ENCODE measurements at regions not wholly inside any gene's neighbourhood (a gene's known extent, or its start where the extent isn't known, plus 50 kb on each side); places are given as distances from the start of the nearest gene placed in this dataset.
"Not testable (repeated sequence)": the region's sequence is repeated elsewhere in the genome, so short reads cannot be mapped to it uniquely, and the experiment has no call there.

GRCh38 chr10:109065821-109066220 is 857.5 kb downstream of the XPNPEP1 start:
- H3K27me3 ChIP-seq (ENCODE audit: control insufficient read depth in 5 of 5, insufficient read depth in 4 of 5, low read length in 5 of 5) = no peaks in the 10 kb centered on the region
- no peak overlapping the region for H3K4me3 ChIP-seq (ENCODE audit: low read depth in 1 of 5, low read length in 5 of 5)
- no peaks in the 10 kb centered on the region for H3K36me3 ChIP-seq (ENCODE audit: control insufficient read depth in 5 of 5, insufficient read depth in 5 of 5, low read length in 5 of 5)
- H3K27ac ChIP-seq (ENCODE audit: low read depth, low read length) = no peak overlapping the region
- H3K9ac ChIP-seq (ENCODE audit: low read length in 5 of 5) = no peak overlapping the region
- peaks cover 0 to 15% (median 0%) of the 10 kb centered on the region in 5 donors for H3K4me1 ChIP-seq (ENCODE audit: control insufficient read depth in 5 of 5, insufficient read depth in 5 of 5, low read length in 5 of 5)
- peaks cover 0 to 4% (median 0%) of the 10 kb centered on the region in 5 donors for H3K9me3 ChIP-seq (ENCODE audit: control insufficient read depth in 5 of 5, low read length in 5 of 5)

DNA sequence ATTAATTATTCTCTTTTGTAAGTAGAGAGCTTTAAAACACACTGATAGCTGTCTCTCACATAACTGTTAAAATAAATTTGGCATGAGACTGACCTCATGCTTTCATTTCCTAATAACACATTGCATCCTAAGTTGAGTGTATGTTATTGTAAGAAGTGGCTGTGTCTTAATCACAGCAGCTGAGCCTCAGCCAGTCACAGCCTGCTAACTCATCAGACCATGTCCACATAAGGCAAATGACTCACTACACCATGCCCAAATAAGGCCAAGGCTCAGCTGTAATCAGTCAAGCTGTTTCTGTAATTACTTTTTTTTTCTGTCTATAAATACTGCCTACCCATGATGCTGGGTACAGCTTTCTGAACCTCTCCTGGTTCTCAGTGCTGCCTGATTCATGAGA is 860.9 kb downstream of the XPNPEP1 start:
- Histone ChIP-seq H3K9me3 (ENCODE audit: control insufficient read depth in 5 of 5, low read length in 5 of 5) (peaks cover 0 to 4% (median 0%) of the 10 kb centered on the region in 5 donors), H3K36me3 (ENCODE audit: control insufficient read depth in 5 of 5, insufficient read depth in 5 of 5, low read length in 5 of 5) (no peaks in the 10 kb centered on the region), H3K4me1 (ENCODE audit: control insufficient read depth in 5 of 5, insufficient read depth in 5 of 5, low read length in 5 of 5) (peaks cover 0 to 15% (median 0%) of the 10 kb centered on the region in 5 donors), H3K27ac (ENCODE audit: low read depth, low read length) (no peak overlapping the region), H3K9ac (ENCODE audit: low read length in 5 of 5) (no peak overlapping the region), H3K27me3 (ENCODE audit: control insufficient read depth in 5 of 5, insufficient read depth in 4 of 5, low read length in 5 of 5) (no peaks in the 10 kb centered on the region), H3K4me3 (ENCODE audit: low read depth in 1 of 5, low read length in 5 of 5) (no peak overlapping the region)

DNA sequence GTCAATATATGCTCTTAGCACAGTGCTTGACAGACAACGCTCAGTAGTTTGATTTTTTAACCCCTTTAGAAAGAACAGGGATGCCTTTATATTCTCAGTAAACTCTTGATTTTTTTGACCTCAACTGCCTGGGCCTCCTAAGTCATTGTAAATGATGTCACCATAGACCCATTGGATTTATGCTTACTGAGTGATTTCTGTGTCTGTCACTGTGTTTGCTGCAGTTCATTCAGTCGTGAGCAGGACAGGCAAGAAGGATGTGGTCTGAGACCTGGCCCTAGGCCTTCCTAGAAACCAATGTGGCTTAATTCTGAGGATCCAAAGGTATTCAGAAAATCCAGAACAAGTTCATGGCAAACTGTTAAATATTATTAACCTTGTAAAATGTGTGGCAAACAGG is 868.1 kb downstream of the XPNPEP1 start:
- Histone ChIP-seq H3K27me3 (ENCODE audit: control insufficient read depth in 5 of 5, insufficient read depth in 4 of 5, low read length in 5 of 5) (no peaks in the 10 kb centered on the region), H3K4me3 (ENCODE audit: low read depth in 1 of 5, low read length in 5 of 5) (no peak overlapping the region), H3K9me3 (ENCODE audit: control insufficient read depth in 5 of 5, low read length in 5 of 5) (no peaks in the 10 kb centered on the region), H3K27ac (ENCODE audit: low read depth, low read length) (no peak overlapping the region), H3K9ac (ENCODE audit: low read length in 5 of 5) (no peak overlapping the region), H3K4me1 (ENCODE audit: control insufficient read depth in 5 of 5, insufficient read depth in 5 of 5, low read length in 5 of 5) (no peaks in the 10 kb centered on the region), H3K36me3 (ENCODE audit: control insufficient read depth in 5 of 5, insufficient read depth in 5 of 5, low read length in 5 of 5) (no peaks in the 10 kb centered on the region)

DNA sequence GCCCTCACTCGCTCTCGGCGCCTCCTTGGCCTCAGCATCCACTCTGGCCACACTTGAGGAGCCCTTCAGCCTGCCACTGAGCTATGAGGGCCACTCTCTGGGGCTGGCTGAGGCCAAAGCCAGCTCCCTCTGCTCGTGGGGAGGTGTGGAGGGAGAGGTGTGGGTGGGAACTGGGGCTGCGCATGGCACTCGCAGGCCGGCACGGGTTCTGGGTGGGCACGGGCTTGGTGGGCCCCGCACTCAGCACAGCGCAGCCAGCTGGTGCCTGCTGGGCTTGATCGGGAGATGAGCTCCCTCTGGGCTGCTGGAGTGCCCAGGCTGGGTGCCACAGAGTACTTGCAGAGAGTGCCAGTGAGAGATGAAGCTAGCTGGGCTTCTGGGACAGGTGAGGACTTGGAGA is 875.5 kb downstream of the XPNPEP1 start:
- Histone ChIP-seq H3K4me3 (ENCODE audit: low read depth in 1 of 5, low read length in 5 of 5) (no peak overlapping the region), H3K36me3 (ENCODE audit: control insufficient read depth in 5 of 5, insufficient read depth in 5 of 5, low read length in 5 of 5) (no peaks in the 10 kb centered on the region), H3K4me1 (ENCODE audit: control insufficient read depth in 5 of 5, insufficient read depth in 5 of 5, low read length in 5 of 5) (peaks cover 0 to 2% (median 0%) of the 10 kb centered on the region in 5 donors), H3K9me3 (ENCODE audit: control insufficient read depth in 5 of 5, low read length in 5 of 5) (peaks cover 0 to 7% (median 0%) of the 10 kb centered on the region in 5 donors), H3K27ac (ENCODE audit: low read depth, low read length) (no peak overlapping the region), H3K27me3 (ENCODE audit: control insufficient read depth in 5 of 5, insufficient read depth in 4 of 5, low read length in 5 of 5) (no peaks in the 10 kb centered on the region), H3K9ac (ENCODE audit: low read length in 5 of 5) (no peak overlapping the region)

GRCh38 chr10:109046427-109046826 is 876.9 kb downstream of the XPNPEP1 start:
- H3K27me3 ChIP-seq (ENCODE audit: control insufficient read depth in 5 of 5, insufficient read depth in 4 of 5, low read length in 5 of 5); H3K4me1 ChIP-seq (ENCODE audit: control insufficient read depth in 5 of 5, insufficient read depth in 5 of 5, low read length in 5 of 5); H3K4me3 ChIP-seq (ENCODE audit: low read depth in 1 of 5, low read length in 5 of 5); H3K9ac ChIP-seq (ENCODE audit: low read length in 5 of 5); H3K27ac ChIP-seq (ENCODE audit: low read depth, low read length); H3K36me3 ChIP-seq (ENCODE audit: control insufficient read depth in 5 of 5, insufficient read depth in 5 of 5, low read length in 5 of 5); H3K9me3 ChIP-seq (ENCODE audit: control insufficient read depth in 5 of 5, low read length in 5 of 5): not testable (repeated sequence)

- H3K9me3 ChIP-seq (ENCODE audit: control insufficient read depth in 5 of 5, low read length in 5 of 5) = peaks cover 0 to 6% (median 3%) of the 10 kb centered on the region in 5 donors
- H3K4me1 ChIP-seq (ENCODE audit: control insufficient read depth in 5 of 5, insufficient read depth in 5 of 5, low read length in 5 of 5) = no peaks in the 10 kb centered on the region
- no peak overlapping the region for H3K27ac ChIP-seq (ENCODE audit: low read depth, low read length)
- no peak overlapping the region for H3K9ac ChIP-seq (ENCODE audit: low read length in 5 of 5)
- H3K27me3 ChIP-seq (ENCODE audit: control insufficient read depth in 5 of 5, insufficient read depth in 4 of 5, low read length in 5 of 5) = no peaks in the 10 kb centered on the region
- no peak overlapping the region for H3K4me3 ChIP-seq (ENCODE audit: low read depth in 1 of 5, low read length in 5 of 5)
- H3K36me3 ChIP-seq (ENCODE audit: control insufficient read depth in 5 of 5, insufficient read depth in 5 of 5, low read length in 5 of 5) = no peaks in the 10 kb centered on the region
Measured at GRCh38 chr10:109040622-109041021, 882.7 kb downstream of the XPNPEP1 start.

DNA sequence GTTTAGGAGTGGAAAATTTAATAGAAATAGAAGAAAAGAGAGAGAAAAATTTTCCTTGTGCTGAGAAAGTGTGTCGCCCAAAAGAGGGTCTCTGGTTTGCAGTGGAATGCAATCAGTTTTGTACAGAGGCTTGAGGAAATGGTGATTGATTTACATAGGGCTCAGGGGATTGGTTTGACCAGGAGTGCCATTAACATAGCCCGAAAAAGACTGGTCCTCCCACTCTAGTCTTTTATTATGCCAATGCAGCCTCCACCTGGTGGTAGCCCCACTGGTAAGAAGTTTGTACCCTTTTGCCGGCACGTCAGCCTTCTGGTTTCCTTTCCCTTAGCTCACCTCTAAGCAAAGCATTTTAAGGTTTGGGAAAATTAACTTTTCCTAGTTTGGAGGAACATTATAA is 885.3 kb downstream of the XPNPEP1 start:
- Histone ChIP-seq H3K4me3 (ENCODE audit: low read depth in 1 of 5, low read length in 5 of 5) (no peak overlapping the region), H3K9me3 (ENCODE audit: control insufficient read depth in 5 of 5, low read length in 5 of 5) (peaks cover 0 to 6% (median 3%) of the 10 kb centered on the region in 5 donors), H3K9ac (ENCODE audit: low read length in 5 of 5) (no peak overlapping the region)

DNA sequence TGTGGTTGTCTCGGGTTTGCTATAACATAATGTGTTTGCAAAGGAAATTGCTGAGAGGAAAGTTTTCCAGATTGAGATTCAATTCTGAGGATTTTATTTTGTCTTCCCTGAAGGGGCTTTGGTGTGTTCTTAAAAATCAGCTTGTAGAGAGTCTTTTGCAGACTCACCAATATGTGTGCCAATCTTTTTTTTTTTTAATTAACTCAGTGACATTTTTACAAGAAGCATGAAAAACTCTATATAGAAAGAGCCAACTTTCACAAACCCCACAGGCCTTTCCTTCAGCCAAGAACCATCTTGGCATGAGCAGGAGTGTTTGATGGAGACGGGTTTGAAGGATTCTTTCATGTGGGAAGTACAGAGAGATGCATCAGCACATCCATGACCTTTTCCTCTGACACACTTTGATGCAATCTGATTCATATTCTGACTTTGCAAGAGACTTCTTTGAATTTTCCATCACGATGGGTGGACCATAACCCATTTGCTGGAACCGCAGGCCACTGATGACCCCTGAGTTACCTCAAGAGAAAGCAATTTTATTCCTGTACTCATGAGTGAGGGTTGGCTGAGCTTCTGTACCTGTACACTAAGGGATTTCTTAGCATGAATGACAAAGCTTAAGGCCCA is 892.6 kb downstream of the XPNPEP1 start:
- no peaks in the 10 kb centered on the region for H3K9me3 ChIP-seq (ENCODE audit: control insufficient read depth in 5 of 5, low read length in 5 of 5)
- H3K9ac ChIP-seq (ENCODE audit: low read length in 5 of 5) = no peak overlapping the region
- H3K27me3 ChIP-seq (ENCODE audit: control insufficient read depth in 5 of 5, insufficient read depth in 4 of 5, low read length in 5 of 5) = no peaks in the 10 kb centered on the region
- no peak overlapping the region for H3K27ac ChIP-seq (ENCODE audit: low read depth, low read length)
- no peak overlapping the region for H3K4me3 ChIP-seq (ENCODE audit: low read depth in 1 of 5, low read length in 5 of 5)
- peaks cover 0 to 12% (median 3%) of the 10 kb centered on the region in 5 donors for H3K4me1 ChIP-seq (ENCODE audit: control insufficient read depth in 5 of 5, insufficient read depth in 5 of 5, low read length in 5 of 5)
- no peaks in the 10 kb centered on the region for H3K36me3 ChIP-seq (ENCODE audit: control insufficient read depth in 5 of 5, insufficient read depth in 5 of 5, low read length in 5 of 5)

More for the DNA sequence above, 885.3 kb downstream of the XPNPEP1 start:
- Histone ChIP-seq H3K4me1 (ENCODE audit: control insufficient read depth in 5 of 5, insufficient read depth in 5 of 5, low read length in 5 of 5) (no peaks in the 10 kb centered on the region), H3K27me3 (ENCODE audit: control insufficient read depth in 5 of 5, insufficient read depth in 4 of 5, low read length in 5 of 5) (no peaks in the 10 kb centered on the region), H3K36me3 (ENCODE audit: control insufficient read depth in 5 of 5, insufficient read depth in 5 of 5, low read length in 5 of 5) (no peaks in the 10 kb centered on the region), H3K27ac (ENCODE audit: low read depth, low read length) (no peak overlapping the region)

GRCh38 chr10:109029870-109030269 is 893.4 kb downstream of the XPNPEP1 start:
- H3K4me3 ChIP-seq (ENCODE audit: low read depth in 1 of 5, low read length in 5 of 5) = no peak overlapping the region
- H3K27me3 ChIP-seq (ENCODE audit: control insufficient read depth in 5 of 5, insufficient read depth in 4 of 5, low read length in 5 of 5) = no peaks in the 10 kb centered on the region
- H3K27ac ChIP-seq (ENCODE audit: low read depth, low read length) = no peak overlapping the region
- no peak overlapping the region for H3K9ac ChIP-seq (ENCODE audit: low read length in 5 of 5)
- H3K36me3 ChIP-seq (ENCODE audit: control insufficient read depth in 5 of 5, insufficient read depth in 5 of 5, low read length in 5 of 5) = no peaks in the 10 kb centered on the region
- no peaks in the 10 kb centered on the region for H3K9me3 ChIP-seq (ENCODE audit: control insufficient read depth in 5 of 5, low read length in 5 of 5)
- H3K4me1 ChIP-seq (ENCODE audit: control insufficient read depth in 5 of 5, insufficient read depth in 5 of 5, low read length in 5 of 5) = peaks cover 0 to 12% (median 3%) of the 10 kb centered on the region in 5 donors

- H3K9ac ChIP-seq (ENCODE audit: low read length in 5 of 5) = no peak overlapping the region
Measured at GRCh38 chr10:109027534-109028185, 895.7 kb downstream of the XPNPEP1 start.

More at GRCh38 chr10:109027534-109028185, 895.7 kb downstream of the XPNPEP1 start:
- no peak overlapping the region for H3K27ac ChIP-seq (ENCODE audit: low read depth, low read length)
- no peaks in the 10 kb centered on the region for H3K27me3 ChIP-seq (ENCODE audit: control insufficient read depth in 5 of 5, insufficient read depth in 4 of 5, low read length in 5 of 5)
- H3K4me3 ChIP-seq (ENCODE audit: low read depth in 1 of 5, low read length in 5 of 5) = no peak overlapping the region
- peaks cover 0 to 15% (median 3%) of the 10 kb centered on the region in 5 donors for H3K4me1 ChIP-seq (ENCODE audit: control insufficient read depth in 5 of 5, insufficient read depth in 5 of 5, low read length in 5 of 5)
- H3K36me3 ChIP-seq (ENCODE audit: control insufficient read depth in 5 of 5, insufficient read depth in 5 of 5, low read length in 5 of 5) = no peaks in the 10 kb centered on the region
- peaks cover 0 to 3% (median 0%) of the 10 kb centered on the region in 5 donors for H3K9me3 ChIP-seq (ENCODE audit: control insufficient read depth in 5 of 5, low read length in 5 of 5)
